HG03108 (cell line): ENCODE measurements at regions not wholly inside any gene's neighbourhood (a gene's known extent, or its start where the extent isn't known, plus 50 kb on each side); places are given as distances from the start of the nearest gene placed in this dataset.
A peak's percentile ranks its signal among the peaks of the same experiment; 100 is the strongest.

Experiments
- ATAC-seq: cut with Tn5 transposase; IDR thresholded peaks from one replicate; pipeline ENCODE4 v1.9.1; 2021; ENCODE audit warnings: moderate library complexity; ENCODE audit not compliant: unreplicated experiment

GRCh38 chr1:184141361-184141880, 89.9 kb downstream of the TSEN15 start:
- ATAC-seq = no peak

GRCh38 chr1:184143449-184143848, 91.9 kb downstream of the TSEN15 start:
- no peak for ATAC-seq

GRCh38 chr1:184145083-184145482, 93.6 kb downstream of the TSEN15 start:
- ATAC-seq = no peak

GRCh38 chr1:184146202-184146601, 94.7 kb downstream of the TSEN15 start:
- ATAC-seq = no peak

GRCh38 chr1:184150776-184151531, 99.4 kb downstream of the TSEN15 start:
- no peak for ATAC-seq

GRCh38 chr1:184152434-184152898, 100.9 kb downstream of the TSEN15 start:
- no peak for ATAC-seq

GRCh38 chr1:184152974-184153373, 101.4 kb downstream of the TSEN15 start:
- ATAC-seq = no peak

- ATAC-seq = no peak
Measured at GRCh38 chr1:184153731-184154130, 102.2 kb downstream of the TSEN15 start.

GRCh38 chr1:184156521-184157393, 105.2 kb downstream of the TSEN15 start:
- ATAC-seq = no peak

- ATAC-seq = no peak
Measured at GRCh38 chr1:184157394-184157742, 105.8 kb downstream of the TSEN15 start.

GRCh38 chr1:184158896-184159681, 107.6 kb downstream of the TSEN15 start:
- no peak for ATAC-seq

- ATAC-seq = no peak
Measured at GRCh38 chr1:184160236-184160635, 108.7 kb downstream of the TSEN15 start.

GRCh38 chr1:184161071-184161698, 109.7 kb downstream of the TSEN15 start:
- ATAC-seq = no peak

GRCh38 chr1:184162281-184162680, 110.8 kb downstream of the TSEN15 start:
- no peak for ATAC-seq

GRCh38 chr1:184163674-184164465, 112.3 kb downstream of the TSEN15 start:
- ATAC-seq = peak; percentile 73

- ATAC-seq = no peak
Measured at GRCh38 chr1:184164536-184164935, 113.0 kb downstream of the TSEN15 start.

GRCh38 chr1:184166485-184166884, 115.0 kb downstream of the TSEN15 start:
- ATAC-seq = no peak

GRCh38 chr1:184167352-184167751, 115.8 kb downstream of the TSEN15 start:
- no peak for ATAC-seq

- no peak for ATAC-seq
Measured at GRCh38 chr1:184170719-184171118, 119.2 kb downstream of the TSEN15 start.

- ATAC-seq = no peak
Measured at GRCh38 chr1:184176058-184176457, 124.5 kb downstream of the TSEN15 start.
